ENCODE measurements at regions not wholly inside any gene's neighbourhood (a gene's known extent, or its start where the extent isn't known, plus 50 kb on each side); places are given as distances from the start of the nearest gene placed in this dataset.

DNA sequence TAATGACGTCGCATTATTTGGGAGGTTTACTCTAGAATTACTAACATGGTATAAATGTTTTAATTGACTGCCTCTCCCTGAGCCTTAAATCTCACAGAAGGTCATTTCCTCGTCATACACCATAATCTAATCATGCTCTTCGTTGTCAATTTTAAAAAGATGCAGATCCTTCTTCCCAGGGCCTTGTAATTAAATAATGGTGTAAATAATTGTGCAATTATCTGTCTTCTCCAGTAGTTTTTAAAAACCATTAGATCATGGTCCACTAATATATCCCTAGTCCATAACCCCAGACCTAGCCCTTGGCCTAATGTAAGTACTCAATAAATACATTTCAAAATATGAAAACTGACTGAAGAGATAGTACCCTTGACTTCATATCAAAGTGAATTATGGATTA, 181.5 kb upstream of the GNAI1 start:
- no peaks in the 10 kb centered on the region for H3K36me3 ChIP-seq (ENCODE audit: control insufficient read depth in 2 of 2, insufficient read depth in 2 of 2, low read length in 1 of 2)
- in situ Hi-C loops (cut with MboI) (no loop called here), intact Hi-C loops (cut with micrococcal nuclease; ENCODE audit: unreplicated experiment) (no loop called here)
- ChIA-PET POLR2A (no interaction called here), RAD21 (ENCODE audit: unreplicated experiment) (no interaction called here), SMC1A (ENCODE audit: uncharacterized antibody, unreplicated experiment) (no interaction called here), CTCF (no interaction called here)
- no peaks in the 10 kb centered on the region for H3K9me3 ChIP-seq (replicated peaks; ENCODE audit: control insufficient read depth, insufficient read depth, low read length)
- no peak overlapping the region for H3K9ac ChIP-seq (ENCODE audit: control insufficient read depth, insufficient read depth, low read length)
- no peak overlapping the region for H2AFZ ChIP-seq (ENCODE audit: control insufficient read depth, low read depth, low read length)
- no peak overlapping the region for H3K4me2 ChIP-seq (ENCODE audit: control insufficient read depth, insufficient read depth)
- no peak overlapping the region for H3K4me3 ChIP-seq
- H3K79me2 ChIP-seq (ENCODE audit: control insufficient read depth, insufficient read depth, low read length) = no peaks in the 10 kb centered on the region
- FAIRE-seq (no peak), ATAC-seq (no peak), DNase-seq (ENCODE audit: low read depth, low spot score) (no peak)
- H3K27me3 ChIP-seq (replicated peaks in 1 of 2; ENCODE audit: control insufficient read depth in 2 of 2, insufficient read depth in 2 of 2, low read length in 1 of 2) = no peaks in the 10 kb centered on the region
- TF ChIP-seq ETV6 (conservative IDR thresholded peaks at IDR 0.05 in 1 of 2, IDR thresholded peaks at IDR 0.05 in 1 of 2; ENCODE audit: borderline replicate concordance in 1 of 2, low read depth in 1 of 2) (no peak), SKIL (IDR thresholded peaks at IDR 0.05; ENCODE audit: low read depth, poor library complexity, severe bottlenecking) (no peak), RFX5 (IDR thresholded peaks at IDR 0.05; ENCODE audit: low read depth, low read length) (no peak), RELA (IDR thresholded peaks at IDR 0.05; ENCODE audit: borderline replicate concordance, partially characterized antibody) (no peak), NBN (IDR thresholded peaks at IDR 0.05) (no peak), YBX1 (IDR thresholded peaks at IDR 0.05) (no peak), POU2F2 (IDR thresholded peaks at IDR 0.05; ENCODE audit: borderline replicate concordance, low read depth, low read length) (no peak), KAT2A (conservative IDR thresholded peaks at IDR 0.05; ENCODE audit: control insufficient read depth, low read depth, low read length) (no peak), NR2C2 (IDR thresholded peaks at IDR 0.05; ENCODE audit: borderline replicate concordance, control insufficient read depth, insufficient read length, low read depth) (no peak), RAD21 (IDR thresholded peaks at IDR 0.05; ENCODE audit: insufficient read depth, low read depth, low read length) (no peak)
- TF ChIP-seq, protein P1, sequence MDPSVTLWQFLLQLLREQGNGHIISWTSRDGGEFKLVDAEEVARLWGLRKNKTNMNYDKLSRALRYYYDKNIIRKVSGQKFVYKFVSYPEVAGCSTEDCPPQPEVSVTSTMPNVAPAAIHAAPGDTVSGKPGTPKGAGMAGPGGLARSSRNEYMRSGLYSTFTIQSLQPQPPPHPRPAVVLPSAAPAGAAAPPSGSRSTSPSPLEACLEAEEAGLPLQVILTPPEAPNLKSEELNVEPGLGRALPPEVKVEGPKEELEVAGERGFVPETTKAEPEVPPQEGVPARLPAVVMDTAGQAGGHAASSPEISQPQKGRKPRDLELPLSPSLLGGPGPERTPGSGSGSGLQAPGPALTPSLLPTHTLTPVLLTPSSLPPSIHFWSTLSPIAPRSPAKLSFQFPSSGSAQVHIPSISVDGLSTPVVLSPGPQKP (IDR thresholded peaks at IDR 0.05; ENCODE audit: low read depth, low read length) = no peak
- TF ChIP-seq, protein P2, sequence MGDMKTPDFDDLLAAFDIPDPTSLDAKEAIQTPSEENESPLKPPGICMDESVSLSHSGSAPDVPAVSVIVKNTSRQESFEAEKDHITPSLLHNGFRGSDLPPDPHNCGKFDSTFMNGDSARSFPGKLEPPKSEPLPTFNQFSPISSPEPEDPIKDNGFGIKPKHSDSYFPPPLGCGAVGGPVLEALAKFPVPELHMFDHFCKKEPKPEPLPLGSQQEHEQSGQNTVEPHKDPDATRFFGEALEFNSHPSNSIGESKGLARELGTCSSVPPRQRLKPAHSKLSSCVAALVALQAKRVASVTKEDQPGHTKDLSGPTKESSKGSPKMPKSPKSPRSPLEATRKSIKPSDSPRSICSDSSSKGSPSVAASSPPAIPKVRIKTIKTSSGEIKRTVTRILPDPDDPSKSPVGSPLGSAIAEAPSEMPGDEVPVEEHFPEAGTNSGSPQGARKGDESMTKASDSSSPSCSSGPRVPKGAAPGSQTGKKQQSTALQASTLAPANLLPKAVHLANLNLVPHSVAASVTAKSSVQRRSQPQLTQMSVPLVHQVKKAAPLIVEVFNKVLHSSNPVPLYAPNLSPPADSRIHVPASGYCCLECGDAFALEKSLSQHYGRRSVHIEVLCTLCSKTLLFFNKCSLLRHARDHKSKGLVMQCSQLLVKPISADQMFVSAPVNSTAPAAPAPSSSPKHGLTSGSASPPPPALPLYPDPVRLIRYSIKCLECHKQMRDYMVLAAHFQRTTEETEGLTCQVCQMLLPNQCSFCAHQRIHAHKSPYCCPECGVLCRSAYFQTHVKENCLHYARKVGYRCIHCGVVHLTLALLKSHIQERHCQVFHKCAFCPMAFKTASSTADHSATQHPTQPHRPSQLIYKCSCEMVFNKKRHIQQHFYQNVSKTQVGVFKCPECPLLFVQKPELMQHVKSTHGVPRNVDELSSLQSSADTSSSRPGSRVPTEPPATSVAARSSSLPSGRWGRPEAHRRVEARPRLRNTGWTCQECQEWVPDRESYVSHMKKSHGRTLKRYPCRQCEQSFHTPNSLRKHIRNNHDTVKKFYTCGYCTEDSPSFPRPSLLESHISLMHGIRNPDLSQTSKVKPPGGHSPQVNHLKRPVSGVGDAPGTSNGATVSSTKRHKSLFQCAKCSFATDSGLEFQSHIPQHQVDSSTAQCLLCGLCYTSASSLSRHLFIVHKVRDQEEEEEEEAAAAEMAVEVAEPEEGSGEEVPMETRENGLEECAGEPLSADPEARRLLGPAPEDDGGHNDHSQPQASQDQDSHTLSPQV (IDR thresholded peaks at IDR 0.05) = no peak
- H4K20me1 ChIP-seq (ENCODE audit: control insufficient read depth, insufficient read depth) = no peaks in the 10 kb centered on the region
- 43% methylated on average over 4 of the region's 4 CpGs for whole genome bisulfite sequencing (ENCODE audit: insufficient coverage, insufficient replicate concordance, low lambda C conversion rate, missing lambda C conversion rate)
- no TSS peak for BruUV-seq (replicated peaks)
- H3K27ac ChIP-seq (ENCODE audit: control insufficient read depth, insufficient read depth) = no peak overlapping the region
- no peaks in the 10 kb centered on the region for H3K4me1 ChIP-seq (ENCODE audit: control insufficient read depth, insufficient read depth, low read length)
